ENCODE measurements at regions not wholly inside any gene's neighbourhood (a gene's known extent, or its start where the extent isn't known, plus 50 kb on each side); places are given as distances from the start of the nearest gene placed in this dataset.
A peak's percentile ranks its signal among the peaks of the same experiment; 100 is the strongest.

- TF ChIP-seq TEAD4 (IDR thresholded peaks at IDR 0.05) (no peak), RAD21 (IDR thresholded peaks at IDR 0.05; ENCODE audit: low read depth) (no peak), REST (IDR thresholded peaks at IDR 0.05; ENCODE audit: low read depth) (no peak), MAX (IDR thresholded peaks at IDR 0.05) (no peak), TCF12 (IDR thresholded peaks at IDR 0.05; ENCODE audit: low read depth) (no peak)
Observed at GRCh38 chr15:29945943-29946596, 123.8 kb upstream of the TJP1 start.

GRCh38 chr15:29944925-29945324 lies 122.7 kb upstream of the TJP1 start:
- TF ChIP-seq CEBPB (IDR thresholded peaks at IDR 0.05) (no peak), USF1 (IDR thresholded peaks at IDR 0.05) (no peak), NFIC (IDR thresholded peaks at IDR 0.05) (no peak), YY1 (IDR thresholded peaks at IDR 0.05; ENCODE audit: low read depth) (no peak), REST (IDR thresholded peaks at IDR 0.05; ENCODE audit: low read depth) (no peak), RAD21 (IDR thresholded peaks at IDR 0.05; ENCODE audit: low read depth) (no peak), TCF12 (IDR thresholded peaks at IDR 0.05; ENCODE audit: low read depth) (no peak), ZBTB7A (IDR thresholded peaks at IDR 0.05; ENCODE audit: low read depth) (no peak)

- TF ChIP-seq EP300 (IDR thresholded peaks at IDR 0.05; ENCODE audit: borderline replicate concordance) (no peak), FOXM1 (IDR thresholded peaks at IDR 0.05; ENCODE audit: borderline replicate concordance, low read depth) (no peak), MAX (IDR thresholded peaks at IDR 0.05) (no peak), TAF1 (IDR thresholded peaks at IDR 0.05; ENCODE audit: low read depth) (no peak), RAD21 (IDR thresholded peaks at IDR 0.05; ENCODE audit: low read depth) (no peak), EGR1 (IDR thresholded peaks at IDR 0.05) (no peak), CEBPB (IDR thresholded peaks at IDR 0.05) (no peak), NFIC (IDR thresholded peaks at IDR 0.05) (no peak), REST (IDR thresholded peaks at IDR 0.05; ENCODE audit: low read depth) (no peak), CREB1 (IDR thresholded peaks at IDR 0.05; ENCODE audit: low read depth) (no peak), TCF12 (IDR thresholded peaks at IDR 0.05; ENCODE audit: low read depth) (no peak), YY1 (IDR thresholded peaks at IDR 0.05; ENCODE audit: low read depth) (no peak), USF1 (IDR thresholded peaks at IDR 0.05) (no peak), ZBTB7A (IDR thresholded peaks at IDR 0.05; ENCODE audit: low read depth) (no peak), TEAD4 (IDR thresholded peaks at IDR 0.05) (no peak)
Observed at GRCh38 chr15:29942548-29942947, 120.3 kb upstream of the TJP1 start.

GRCh38 chr15:29942143-29942542 lies 119.9 kb upstream of the TJP1 start:
- TF ChIP-seq TAF1 (IDR thresholded peaks at IDR 0.05; ENCODE audit: low read depth) (no peak), EP300 (IDR thresholded peaks at IDR 0.05; ENCODE audit: borderline replicate concordance) (no peak), CREB1 (IDR thresholded peaks at IDR 0.05; ENCODE audit: low read depth) (no peak), REST (IDR thresholded peaks at IDR 0.05; ENCODE audit: low read depth) (no peak), EGR1 (IDR thresholded peaks at IDR 0.05) (no peak), TCF12 (IDR thresholded peaks at IDR 0.05; ENCODE audit: low read depth) (no peak), RAD21 (IDR thresholded peaks at IDR 0.05; ENCODE audit: low read depth) (peak; percentile 38)

All from Ishikawa (cell line).